ENCODE measurements at regions not wholly inside any gene's neighbourhood (a gene's known extent, or its start where the extent isn't known, plus 50 kb on each side); places are given as distances from the start of the nearest gene placed in this dataset.

- DNase-seq (ENCODE audit: low spot score in 2 of 2): no peak
- WGBS, 2 donors: 79 to 80% methylated on average over 2 of the region's 2 CpGs
These were observed 166.8 kb upstream of the PREP start for GRCh38 chr6:105569706-105570105.

DNA sequence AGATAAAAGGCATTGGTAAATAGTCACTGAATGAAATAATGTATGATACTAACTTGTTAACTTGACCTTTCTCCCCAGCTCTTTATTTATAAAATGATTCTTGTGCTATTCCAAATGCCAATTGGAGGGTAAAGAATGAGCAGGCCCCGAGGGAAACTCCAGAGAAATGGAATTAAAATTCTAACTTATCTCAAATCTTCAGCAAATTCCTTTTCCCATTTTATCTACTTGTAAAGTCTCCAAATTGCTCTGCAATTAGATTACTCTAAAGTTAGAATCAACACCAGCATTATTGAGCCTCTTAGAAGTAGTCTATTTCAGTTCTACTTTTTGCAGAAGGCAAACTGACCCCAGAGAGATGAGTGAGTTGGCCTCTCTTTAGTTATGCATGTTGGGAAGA lies 165.9 kb upstream of the PREP start:
- no peaks in the 10 kb centered on the region for H3K36me3 ChIP-seq
- no peaks in the 10 kb centered on the region for H3K9me3 ChIP-seq
- no peak overlapping the region for H3K4me3 ChIP-seq
- DNase-seq (ENCODE audit: low spot score in 2 of 2): no peak
- no peak overlapping the region for H3K27ac ChIP-seq
- TF ChIP-seq EP300 (IDR thresholded peaks at IDR 0.05) (no peak), CTCF (IDR thresholded peaks at IDR 0.05) (no peak), POLR2A (IDR thresholded peaks at IDR 0.05) (no peak)
- WGBS, 2 donors: 29 to 33% methylated on average over 1 of the region's 1 CpG
- no peaks in the 10 kb centered on the region for H3K27me3 ChIP-seq
- H3K4me1 ChIP-seq: no peaks in the 10 kb centered on the region

More at GRCh38 chr6:105569706-105570105, 166.8 kb upstream of the PREP start:
- Histone ChIP-seq H3K4me1 (no peaks in the 10 kb centered on the region), H3K27ac (no peak overlapping the region), H3K9me3 (no peaks in the 10 kb centered on the region), H3K4me3 (no peak overlapping the region), H3K36me3 (no peaks in the 10 kb centered on the region), H3K27me3 (no peaks in the 10 kb centered on the region)
- TF ChIP-seq EP300 (IDR thresholded peaks at IDR 0.05): no peak
- no peak for TF ChIP-seq POLR2A (IDR thresholded peaks at IDR 0.05)

DNA sequence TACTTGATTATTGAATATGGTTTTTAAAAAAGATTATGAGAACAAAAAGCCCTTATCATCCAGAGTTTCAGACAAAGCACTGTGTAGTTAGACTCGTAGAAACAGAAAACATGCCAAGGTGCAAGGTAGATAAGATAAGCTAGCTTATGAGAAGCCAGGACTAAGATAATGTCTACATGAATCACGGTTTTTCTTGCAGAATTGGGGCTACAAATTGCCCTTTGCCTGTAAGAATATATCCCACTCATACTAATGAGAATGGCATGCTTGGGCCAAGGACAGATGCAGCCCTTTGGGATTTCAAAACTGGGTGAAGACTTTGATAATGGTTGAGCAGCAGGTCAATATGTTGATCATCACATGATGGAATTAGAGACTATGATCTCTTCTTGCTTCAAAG lies 165.3 kb upstream of the PREP start:
- Histone ChIP-seq H3K27ac (no peak overlapping the region), H3K4me1 (no peaks in the 10 kb centered on the region), H3K27me3 (no peaks in the 10 kb centered on the region), H3K4me3 (no peak overlapping the region), H3K36me3 (no peaks in the 10 kb centered on the region), H3K9me3 (no peaks in the 10 kb centered on the region)
- 87 to 89% methylated on average over 2 of the region's 2 CpGs for WGBS, 2 donors
- TF ChIP-seq POLR2A (IDR thresholded peaks at IDR 0.05) (no peak), CTCF (IDR thresholded peaks at IDR 0.05) (no peak), EP300 (IDR thresholded peaks at IDR 0.05) (no peak)
- DNase-seq (ENCODE audit: low spot score in 2 of 2): no peak

GRCh38 chr6:105567140-105567539 lies 164.3 kb upstream of the PREP start:
- H3K27me3 ChIP-seq: no peaks in the 10 kb centered on the region
- 79 to 80% methylated on average over 4 of the region's 4 CpGs for whole genome bisulfite sequencing, 2 donors
- no peak overlapping the region for H3K27ac ChIP-seq
- H3K9me3 ChIP-seq: peaks cover 0 to 7% (median 0%) of the 10 kb centered on the region in 4 donors
- H3K4me1 ChIP-seq: no peaks in the 10 kb centered on the region
- no peaks in the 10 kb centered on the region for H3K36me3 ChIP-seq
- no peak overlapping the region for H3K4me3 ChIP-seq
- TF ChIP-seq CTCF (IDR thresholded peaks at IDR 0.05): no peak
- TF ChIP-seq POLR2A (IDR thresholded peaks at IDR 0.05): no peak
- no peak for TF ChIP-seq EP300 (IDR thresholded peaks at IDR 0.05)
- DNase-seq (ENCODE audit: low spot score in 2 of 2): no peak

DNA sequence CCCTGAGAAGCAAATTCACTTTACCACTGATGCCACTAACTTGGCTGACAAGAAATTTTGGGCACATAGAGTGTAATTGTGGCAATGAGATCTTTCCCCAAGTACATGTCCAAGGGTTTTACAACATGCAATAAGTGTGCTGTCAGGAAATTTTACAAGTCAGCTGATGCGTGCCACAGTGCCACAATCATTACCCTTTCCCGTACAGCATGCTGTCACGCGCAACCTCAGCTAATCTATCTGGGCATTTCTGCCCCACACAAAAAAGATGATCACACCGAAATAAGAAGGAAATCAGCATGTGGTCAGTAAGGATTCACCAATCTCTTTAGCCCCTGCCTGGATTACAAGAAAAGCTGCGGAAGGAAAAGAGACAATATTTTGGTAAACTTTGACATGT lies 163.6 kb upstream of the PREP start:
- H3K36me3 ChIP-seq: no peaks in the 10 kb centered on the region
- H3K27ac ChIP-seq: no peak overlapping the region
- H3K4me1 ChIP-seq: no peaks in the 10 kb centered on the region
- DNase-seq (ENCODE audit: low spot score in 2 of 2): no peak
- no peak overlapping the region for H3K4me3 ChIP-seq
- H3K9me3 ChIP-seq: peaks cover 0 to 10% (median 0%) of the 10 kb centered on the region in 4 donors
- 85 to 86% methylated on average over 6 of the region's 6 CpGs for WGBS, 2 donors
- TF ChIP-seq POLR2A (IDR thresholded peaks at IDR 0.05) (no peak), CTCF (IDR thresholded peaks at IDR 0.05) (no peak), EP300 (IDR thresholded peaks at IDR 0.05) (no peak)
- H3K27me3 ChIP-seq: no peaks in the 10 kb centered on the region
